ENCODE measurements at regions not wholly inside any gene's neighbourhood (a gene's known extent, or its start where the extent isn't known, plus 50 kb on each side); places are given as distances from the start of the nearest gene placed in this dataset.

- DNase-seq (ENCODE audit: low read depth in 1 of 2, low spot score in 1 of 2) (no peak), ATAC-seq (no peak), FAIRE-seq (no peak)
- TF ChIP-seq CEBPB (IDR thresholded peaks at IDR 0.05) (no peak), EHF (CRISPR knock-in tag; IDR thresholded peaks at IDR 0.05) (no peak), KDM1A (IDR thresholded peaks at IDR 0.05; ENCODE audit: low read depth) (no peak), RNF2 (IDR thresholded peaks at IDR 0.05; ENCODE audit: borderline replicate concordance, low read depth) (no peak), EHMT2 (IDR thresholded peaks at IDR 0.05; ENCODE audit: low read depth) (no peak), POLR2A (IDR thresholded peaks at IDR 0.05; ENCODE audit: low read length) (no peak), USF2 (IDR thresholded peaks at IDR 0.05) (no peak), ZC3H11A (IDR thresholded peaks at IDR 0.05) (no peak), RARB (CRISPR knock-in tag; IDR thresholded peaks at IDR 0.05) (no peak), SREBF2 (IDR thresholded peaks at IDR 0.05) (no peak), TFCP2L1 (CRISPR knock-in tag; IDR thresholded peaks at IDR 0.05) (no peak), ZNF302 (CRISPR knock-in tag; IDR thresholded peaks at IDR 0.05) (no peak), CBX8 (IDR thresholded peaks at IDR 0.05) (no peak)
- H3K4me2 ChIP-seq, result no peak overlapping the region
- H3K27ac ChIP-seq, result no peak overlapping the region
- CTCF ChIA-PET, result interaction anchor here (1.2 kb wide), 1 partner anchor 49 kb away, joined by 3 read pairs; no protein-coding TSS in a partner anchor
- WGBS (ENCODE audit: missing lambda C conversion rate), result 16% methylated on average over 1 of the region's 1 CpG
- H3K9me3 ChIP-seq, result no peaks in the 10 kb centered on the region
- H3K4me1 ChIP-seq, result no peaks in the 10 kb centered on the region
- no peak overlapping the region for H3K4me3 ChIP-seq
- POLR2A ChIA-PET, result no interaction called here
Observed at GRCh38 chr11:80837051-80837450, 1396.2 kb upstream of the TENM4 start.

- 0% methylated on average over 1 of the region's 1 CpG for WGBS (ENCODE audit: missing lambda C conversion rate)
- DNase-seq (ENCODE audit: low read depth in 1 of 2, low spot score in 1 of 2), result no peak
- H3K9me3 ChIP-seq, result no peaks in the 10 kb centered on the region
- ChIA-PET POLR2A (no interaction called here), CTCF (no interaction called here)
- no peak for TF ChIP-seq RAD21 (conservative IDR thresholded peaks at IDR 0.05 in 1 of 2, IDR thresholded peaks at IDR 0.05 in 1 of 2)
- no peak for TF ChIP-seq RNF2 (IDR thresholded peaks at IDR 0.05; ENCODE audit: borderline replicate concordance, low read depth)
- no peak for TF ChIP-seq FOSB (CRISPR knock-in tag; IDR thresholded peaks at IDR 0.05)
- TF ChIP-seq BHLHE40 (IDR thresholded peaks at IDR 0.05; ENCODE audit: low read depth, low read length), result no peak
- no peak for TF ChIP-seq TP53 (CRISPR knock-in tag; IDR thresholded peaks at IDR 0.05)
- no peak for TF ChIP-seq TFCP2L1 (CRISPR knock-in tag; IDR thresholded peaks at IDR 0.05)
- no peak for TF ChIP-seq MYC (IDR thresholded peaks at IDR 0.05; ENCODE audit: borderline replicate concordance, low read length)
- TF ChIP-seq HMGXB4 (CRISPR knock-in tag; IDR thresholded peaks at IDR 0.05; ENCODE audit: borderline replicate concordance), result no peak
- no peak for TF ChIP-seq HOXB5 (CRISPR knock-in tag; IDR thresholded peaks at IDR 0.05)
- TF ChIP-seq ZC3H11A (IDR thresholded peaks at IDR 0.05), result no peak
- no peak for TF ChIP-seq CHD4 (IDR thresholded peaks at IDR 0.05; ENCODE audit: borderline replicate concordance)
- no peak for TF ChIP-seq EHF (CRISPR knock-in tag; IDR thresholded peaks at IDR 0.05)
- no peak for TF ChIP-seq ESRRA (IDR thresholded peaks at IDR 0.05; ENCODE audit: borderline replicate concordance, low read length)
- no peak for TF ChIP-seq NPAS2 (CRISPR knock-in tag; IDR thresholded peaks at IDR 0.05; ENCODE audit: borderline replicate concordance)
- TF ChIP-seq KDM1A (IDR thresholded peaks at IDR 0.05; ENCODE audit: low read depth), result no peak
- TF ChIP-seq ZFP36 (IDR thresholded peaks at IDR 0.05; ENCODE audit: borderline replicate concordance, partially characterized antibody), result no peak
- TF ChIP-seq MAX (IDR thresholded peaks at IDR 0.05), result no peak
- no peak for TF ChIP-seq MAFK (IDR thresholded peaks at IDR 0.05; ENCODE audit: partially characterized antibody)
- no peak for TF ChIP-seq HOXB13 (CRISPR knock-in tag; IDR thresholded peaks at IDR 0.05; ENCODE audit: low read depth)
- no peak for TF ChIP-seq HOXA7 (CRISPR knock-in tag; IDR thresholded peaks at IDR 0.05)
- H3K4me3 ChIP-seq, result no peak overlapping the region
- no peaks in the 10 kb centered on the region for H3K4me1 ChIP-seq
- no peak overlapping the region for H3K27ac ChIP-seq
- ATAC-seq, result no peak
- H3K4me2 ChIP-seq, result no peak overlapping the region
- no peak for FAIRE-seq
Observed at GRCh38 chr11:80831374-80831773, 1390.5 kb upstream of the TENM4 start.
